OCI-LY7 (cell line): ENCODE measurements at regions not wholly inside any gene's neighbourhood (a gene's known extent, or its start where the extent isn't known, plus 50 kb on each side); places are given as distances from the start of the nearest gene placed in this dataset.

Experiments
- BruUV-seq: library from RNA; stranded (reverse); fragments of 400-500 nt; replicated peaks from 2 replicates; lab custom pipeline; 2021; lab: Mats Ljungman, UMichigan
- CTCF ChIA-PET: fragments of 300-600 bp; sonication (Branson Sonifier 250); formaldehyde crosslinking; loops from one replicate; lab custom pipeline; 2022; ENCODE audit warnings: antibody characterized with exemption; ENCODE audit not compliant: unreplicated experiment; lab: Charles Lee
- POLR2A ChIA-PET: fragments of 300-600 bp; sonication (Branson Sonifier 250); formaldehyde crosslinking; loops from one replicate; lab custom pipeline; 2022; ENCODE audit warnings: antibody characterized with exemption; lab: Charles Lee
- DNase-seq: peaks from one replicate; pipeline ENCODE4 v3.0.0-alpha.2; 2015; ENCODE audit warnings: low spot score
- H2AFZ ChIP-seq: fragments of 200-600 bp; sonication (generic), shearing (Covaris generic); 2 replicates; pipeline ENCODE4 v1.6.1; 2014; ENCODE audit warnings: mild to moderate bottlenecking, antibody characterized with exemption, low read length, moderate library complexity
- H3K27ac ChIP-seq: fragments of 200-600 bp; sonication (generic); 2 replicates; pipeline ENCODE4 v1.5.1; 2014; ENCODE audit warnings: mixed run types, low read depth, mild to moderate bottlenecking, moderate library complexity, low read length, inconsistent platforms; ENCODE audit not compliant: poor library complexity, severe bottlenecking
- H3K36me3 ChIP-seq: fragments of 200-600 bp; sonication (generic); 2 replicates; pipeline ENCODE4 v1.6.1; 2014; ENCODE audit warnings: mild to moderate bottlenecking, antibody characterized with exemption, low read length, moderate library complexity, mixed read lengths; ENCODE audit not compliant: insufficient read depth
- H3K4me1 ChIP-seq: fragments of 200-600 bp; sonication (generic); 2 replicates; pipeline ENCODE4 v1.5.1; 2014; ENCODE audit warnings: mild to moderate bottlenecking, low read length; ENCODE audit not compliant: insufficient read depth, poor library complexity, severe bottlenecking
- H3K4me2 ChIP-seq: fragments of 200-600 bp; sonication (generic); 2 replicates; pipeline ENCODE4 v1.6.1; 2014; ENCODE audit warnings: mild to moderate bottlenecking, low read length
- H3K4me3 ChIP-seq: fragments of 200-600 bp; sonication (generic); 2 replicates; pipeline ENCODE4 v1.5.1; 2014; ENCODE audit warnings: mild to moderate bottlenecking, low read depth, low read length; ENCODE audit not compliant: poor library complexity, severe bottlenecking
- H3K79me2 ChIP-seq: fragments of 200-600 bp; sonication (generic); 2 replicates; pipeline ENCODE4 v1.6.1; 2016; ENCODE audit warnings: low read depth, mild to moderate bottlenecking, low read length, moderate library complexity, mixed read lengths; ENCODE audit not compliant: insufficient read depth
- H3K9me2 ChIP-seq: fragments of 200-600 bp; sonication (generic); 2 replicates; pipeline ENCODE4 v1.6.1; 2016; ENCODE audit warnings: mild to moderate bottlenecking, low read length, mixed read lengths; ENCODE audit not compliant: insufficient read depth
- H3K9me3 ChIP-seq: fragments of 200-600 bp; sonication (generic); 2 replicates; pipeline ENCODE4 v1.6.1; 2014; ENCODE audit warnings: mild to moderate bottlenecking, mixed run types, low read length, mixed read lengths
- H4K20me1 ChIP-seq: fragments of 200-600 bp; sonication (generic); 2 replicates; pipeline ENCODE4 v1.6.1; 2014; ENCODE audit warnings: mild to moderate bottlenecking, antibody characterized with exemption, low read length, moderate library complexity, mixed read lengths; ENCODE audit not compliant: insufficient read depth
- EZH2phosphoT487 ChIP-seq: fragments of 200-600 bp; sonication (generic); IDR thresholded peaks from 2 replicates; pipeline ENCODE4 v1.6.1; 2018; ENCODE audit warnings: low read depth, borderline replicate concordance, mild to moderate bottlenecking, mixed run types, antibody characterized with exemption, low read length, moderate library complexity, mixed read lengths
- intact Hi-C: fragments of 100-400 bp; cut with micrococcal nuclease; formaldehyde crosslinking; loops from one replicate; pipeline ENCODE4 v1.10.0; 2022; ENCODE audit not compliant: unreplicated experiment
- TF ChIP-seq, protein P1 (sequence below): fragments of 200-600 bp; sonication (generic); conservative IDR thresholded peaks from 2 replicates; pipeline ENCODE4 v1.5.1; 2014; ENCODE audit warnings: mild to moderate bottlenecking, antibody characterized with exemption, low read length, moderate library complexity, mixed read lengths

DNA sequence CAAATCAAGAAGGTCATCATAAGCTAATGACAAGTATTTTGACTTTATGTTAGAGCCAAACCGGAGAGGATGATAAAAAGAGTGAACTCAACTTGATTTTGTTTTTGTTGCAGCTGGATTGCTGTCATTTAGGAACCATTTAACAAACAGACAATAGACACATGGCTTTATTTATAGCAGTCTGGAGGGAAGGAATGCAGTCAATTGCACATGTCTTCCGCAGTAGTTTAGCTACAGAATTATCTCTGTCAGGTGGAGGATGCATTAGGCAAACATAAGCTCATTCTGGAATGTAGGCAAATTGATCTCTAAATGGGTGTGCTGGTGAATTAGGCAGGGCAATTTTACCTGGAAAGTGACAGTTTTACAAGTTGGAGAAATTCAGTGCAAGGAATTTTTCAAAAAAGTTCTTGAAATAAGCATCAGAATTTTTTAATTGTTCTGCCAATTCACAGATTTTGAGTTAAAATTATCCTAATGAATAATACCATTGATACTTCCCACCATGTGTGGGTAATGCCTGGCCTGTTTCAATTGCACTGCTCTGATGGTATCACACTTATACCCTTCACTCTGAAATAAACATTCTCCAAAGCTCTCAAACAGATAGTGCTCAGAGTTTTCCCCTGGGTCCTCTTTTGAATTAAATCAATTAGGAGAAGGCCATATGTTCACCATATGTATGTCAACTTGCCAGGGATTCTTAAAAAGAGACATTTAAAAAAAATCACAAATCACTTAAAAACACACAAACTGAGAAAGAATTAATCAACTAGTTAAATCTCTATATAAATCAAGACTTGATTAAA lies 318.3 kb downstream of the NDFIP2 start:
- intact Hi-C loops = no loop called here
- Histone ChIP-seq H3K9me3 (no peaks in the 10 kb centered on the region), H3K9me2 (no peaks in the 10 kb centered on the region), H2AFZ (no peak overlapping the region), H4K20me1 (no peaks in the 10 kb centered on the region), H3K4me2 (no peak overlapping the region), H3K4me3 (no peak overlapping the region), H3K27ac (no peak overlapping the region), H3K79me2 (no peaks in the 10 kb centered on the region), H3K36me3 (no peaks in the 10 kb centered on the region), H3K4me1 (no peaks in the 10 kb centered on the region)
- TF ChIP-seq, protein P1, sequence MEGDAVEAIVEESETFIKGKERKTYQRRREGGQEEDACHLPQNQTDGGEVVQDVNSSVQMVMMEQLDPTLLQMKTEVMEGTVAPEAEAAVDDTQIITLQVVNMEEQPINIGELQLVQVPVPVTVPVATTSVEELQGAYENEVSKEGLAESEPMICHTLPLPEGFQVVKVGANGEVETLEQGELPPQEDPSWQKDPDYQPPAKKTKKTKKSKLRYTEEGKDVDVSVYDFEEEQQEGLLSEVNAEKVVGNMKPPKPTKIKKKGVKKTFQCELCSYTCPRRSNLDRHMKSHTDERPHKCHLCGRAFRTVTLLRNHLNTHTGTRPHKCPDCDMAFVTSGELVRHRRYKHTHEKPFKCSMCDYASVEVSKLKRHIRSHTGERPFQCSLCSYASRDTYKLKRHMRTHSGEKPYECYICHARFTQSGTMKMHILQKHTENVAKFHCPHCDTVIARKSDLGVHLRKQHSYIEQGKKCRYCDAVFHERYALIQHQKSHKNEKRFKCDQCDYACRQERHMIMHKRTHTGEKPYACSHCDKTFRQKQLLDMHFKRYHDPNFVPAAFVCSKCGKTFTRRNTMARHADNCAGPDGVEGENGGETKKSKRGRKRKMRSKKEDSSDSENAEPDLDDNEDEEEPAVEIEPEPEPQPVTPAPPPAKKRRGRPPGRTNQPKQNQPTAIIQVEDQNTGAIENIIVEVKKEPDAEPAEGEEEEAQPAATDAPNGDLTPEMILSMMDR = no peak
- TF ChIP-seq EZH2phosphoT487 = no peak
- DNase-seq = no peak
- CTCF ChIA-PET = no interaction called here
- no TSS peak for BruUV-seq
- POLR2A ChIA-PET = interaction anchor here (1.0 kb wide), 1 partner anchor 466 kb away, joined by 3 read pairs; no protein-coding TSS in a partner anchor

GRCh38 chr13:79796136-79796535 lies 315.2 kb downstream of the NDFIP2 start:
- Histone ChIP-seq H3K9me3 (no peaks in the 10 kb centered on the region), H3K4me1 (no peaks in the 10 kb centered on the region), H3K79me2 (no peaks in the 10 kb centered on the region), H4K20me1 (no peaks in the 10 kb centered on the region), H3K4me3 (no peak overlapping the region), H2AFZ (no peak overlapping the region), H3K9me2 (no peaks in the 10 kb centered on the region), H3K27ac (no peak overlapping the region), H3K4me2 (no peak overlapping the region), H3K36me3 (no peaks in the 10 kb centered on the region)
- intact Hi-C loops = no loop called here
- ChIA-PET CTCF (no interaction called here), POLR2A (no interaction called here)
- no peak for DNase-seq
- TF ChIP-seq, protein P1 = no peak
- no peak for TF ChIP-seq EZH2phosphoT487
- BruUV-seq = no TSS peak

- Histone ChIP-seq H3K9me2 (no peaks in the 10 kb centered on the region), H3K4me2 (no peak overlapping the region), H3K4me1 (no peaks in the 10 kb centered on the region), H2AFZ (no peak overlapping the region), H3K9me3 (no peaks in the 10 kb centered on the region), H3K36me3 (no peaks in the 10 kb centered on the region), H3K27ac (no peak overlapping the region), H3K79me2 (no peaks in the 10 kb centered on the region), H3K4me3 (no peak overlapping the region), H4K20me1 (no peaks in the 10 kb centered on the region)
- TF ChIP-seq EZH2phosphoT487 = no peak
- no TSS peak for BruUV-seq
- ChIA-PET POLR2A (no interaction called here), CTCF (no interaction called here)
- no peak for DNase-seq
- intact Hi-C loops = no loop called here
These were observed 314.0 kb downstream of the NDFIP2 start for GRCh38 chr13:79794931-79795330.
